Endothelial cell of umbilical vein (primary cell): ENCODE measurements at regions not wholly inside any gene's neighbourhood (a gene's known extent, or its start where the extent isn't known, plus 50 kb on each side); places are given as distances from the start of the nearest gene placed in this dataset.

Experiments used
- BruUV-seq: library from RNA; stranded (reverse); fragments of 400-500 nt; replicated peaks from 2 replicates; lab custom pipeline; 2021; lab: Mats Ljungman, UMichigan
- CTCF ChIA-PET: fragments of 300-600, 350-600 bp; sonication (Branson Sonifier 250); formaldehyde crosslinking; loops from one replicate; lab custom pipeline; 2021; ENCODE audit warnings: antibody characterized with exemption, inconsistent platforms; lab: Charles Lee
- POLR2A ChIA-PET: fragments of 300-600, 350-600 bp; sonication (Branson Sonifier 250); formaldehyde crosslinking; loops from one replicate; lab custom pipeline; 2021; ENCODE audit warnings: antibody characterized with exemption, inconsistent platforms; lab: Charles Lee
- DNase-seq: peaks from one replicate; pipeline ENCODE4 v3.0.0-alpha.2; 2011; ENCODE audit warnings: low read depth, low spot score
- FAIRE-seq: peaks from 2 replicates; lab custom pipeline; 2011; peaks lifted over from hg19 to GRCh38; lab: Jason Lieb, UNC
- H2AFZ ChIP-seq: 2 replicates; pipeline ENCODE4 v1.6.0; 2012; ENCODE audit warnings: low read depth, low read length, control low read depth, inconsistent platforms
- H3K27ac ChIP-seq: 2 replicates; pipeline ENCODE4 v1.5.1; 2011; ENCODE audit warnings: low read depth, mild to moderate bottlenecking, control low read depth, low read length, moderate library complexity; ENCODE audit not compliant: insufficient read depth
- H3K27me3 ChIP-seq, 2 experiments: 2 replicates each; pipeline versions ENCODE4 v1.6.0 to v1.6.1; 2011; ENCODE audit warnings: low read length in 2 of 2, mixed read lengths in 1 of 2; ENCODE audit not compliant: control insufficient read depth in 2 of 2, insufficient read depth in 2 of 2
- H3K36me3 ChIP-seq, 2 experiments: 2 replicates in 1 of 2; 3 replicates in 1 of 2; pipeline ENCODE4 v1.5.1; 2011; ENCODE audit warnings: low read length in 2 of 2, mild to moderate bottlenecking in 1 of 2, moderate library complexity in 1 of 2; ENCODE audit not compliant: control insufficient read depth in 2 of 2, insufficient read depth in 2 of 2; ENCODE audit errors: extremely low read depth in 1 of 2
- H3K4me1 ChIP-seq: 3 replicates; pipeline ENCODE4 v1.5.1; 2011; ENCODE audit warnings: mild to moderate bottlenecking, low read length; ENCODE audit not compliant: control insufficient read depth, insufficient read depth; ENCODE audit errors: extremely low read depth
- H3K4me2 ChIP-seq: 2 replicates; pipeline ENCODE4 v1.6.1; 2011; ENCODE audit warnings: low read length, control low read depth, mixed read lengths; ENCODE audit not compliant: insufficient read depth
- H3K4me3 ChIP-seq, 3 experiments: fragments of 200-600 bp in 1 of 3; sonication (generic), shearing (Covaris generic) in 1 of 3; replicated peaks in 1 of 3; 2 replicates each; pipeline ENCODE4 v1.5.1; 2011 to 2016; ENCODE audit warnings: control low read depth in 3 of 3, low read length in 3 of 3, mild to moderate bottlenecking in 2 of 3, inconsistent platforms in 1 of 3, low read depth in 1 of 3, moderate library complexity in 1 of 3; ENCODE audit not compliant: insufficient read depth in 1 of 3
- H3K79me2 ChIP-seq: 2 replicates; pipeline ENCODE4 v1.6.0; 2012; ENCODE audit warnings: low read length, inconsistent platforms; ENCODE audit not compliant: control insufficient read depth, insufficient read depth
- H3K9ac ChIP-seq: replicated peaks from 2 replicates; pipeline ENCODE3; 2011; ENCODE audit warnings: low read length, control low read depth; ENCODE audit not compliant: insufficient read depth; ENCODE audit errors: extremely low read depth
- H3K9me1 ChIP-seq: replicated peaks from 3 replicates; pipeline ENCODE4 v1.6.0; 2011; ENCODE audit warnings: mild to moderate bottlenecking, low read length; ENCODE audit not compliant: control insufficient read depth, insufficient read depth; ENCODE audit errors: extremely low read depth
- H3K9me3 ChIP-seq: replicated peaks from 2 replicates; pipeline ENCODE4 v1.5.1; 2012; ENCODE audit warnings: low read length, inconsistent platforms; ENCODE audit not compliant: control insufficient read depth, insufficient read depth
- H4K20me1 ChIP-seq: replicated peaks from 2 replicates; pipeline ENCODE3; 2011; ENCODE audit warnings: mild to moderate bottlenecking, low read length; ENCODE audit not compliant: control insufficient read depth, insufficient read depth; ENCODE audit errors: extremely low read depth
- EZH2 ChIP-seq: IDR thresholded peaks from 2 replicates; pipeline ENCODE4 v1.6.1; 2012; ENCODE audit warnings: borderline replicate concordance, low read depth, mild to moderate bottlenecking, moderate library complexity, low read length, inconsistent platforms; ENCODE audit not compliant: severe bottlenecking
- FOS ChIP-seq: IDR thresholded peaks from 2 replicates; pipeline ENCODE4 v1.6.1; 2011; ENCODE audit warnings: mild to moderate bottlenecking, low read length, moderate library complexity, borderline replicate concordance; ENCODE audit not compliant: insufficient read depth
- GATA2 ChIP-seq: IDR thresholded peaks from 2 replicates; pipeline ENCODE4 v1.7.0; 2011; ENCODE audit warnings: low read depth, mild to moderate bottlenecking, moderate library complexity, mixed read lengths, low read length; ENCODE audit not compliant: insufficient read length, insufficient read depth
- JUN ChIP-seq: IDR thresholded peaks from 2 replicates; pipeline ENCODE4 v1.6.1; 2011; ENCODE audit warnings: borderline replicate concordance, low read depth; ENCODE audit not compliant: insufficient read length, insufficient read depth
- MAX ChIP-seq: IDR thresholded peaks from 2 replicates; pipeline ENCODE4 v1.6.1; 2011; ENCODE audit not compliant: insufficient read depth, insufficient read length
- MYC ChIP-seq: IDR thresholded peaks from one replicate; pipeline ENCODE4 v1.6.1; 2011; ENCODE audit warnings: mild to moderate bottlenecking, low read depth, low read length
- POLR2A ChIP-seq: IDR thresholded peaks from 2 replicates; pipeline ENCODE4 v1.6.1; 2012; ENCODE audit warnings: low read depth, mild to moderate bottlenecking, control low read depth, low read length
- POLR2AphosphoS5 ChIP-seq: IDR thresholded peaks from 2 replicates; pipeline ENCODE4 v1.6.1; 2012; ENCODE audit warnings: low read depth, mild to moderate bottlenecking, control low read depth, low read length, moderate library complexity; ENCODE audit not compliant: insufficient read depth
- dilution Hi-C: fragments of 300-500 bp; cut with MboI; formaldehyde crosslinking; loops from one replicate; pipeline ENCODE4 v1.15.0; 2019; ENCODE audit warnings: low sequenced_read_pairs; ENCODE audit not compliant: extremely low pct_ligation_motif_present
- intact Hi-C: fragments of 100-400 bp; cut with micrococcal nuclease; formaldehyde crosslinking; loops from one replicate; pipeline ENCODE4 v1.10.0; 2022
- TF ChIP-seq, protein P1 (sequence below), 2 donors: IDR thresholded peaks; 1 replicate in 1 of 2; 2 replicates in 1 of 2; pipeline ENCODE4 v1.5.1; 2011; ENCODE audit warnings: low read length in 2 of 2, mild to moderate bottlenecking in 2 of 2, moderate library complexity in 2 of 2, control low read depth in 1 of 2, inconsistent platforms in 1 of 2, low read depth in 1 of 2; ENCODE audit not compliant: insufficient read depth in 1 of 2; ENCODE audit errors: extremely low read depth in 1 of 2

DNA sequence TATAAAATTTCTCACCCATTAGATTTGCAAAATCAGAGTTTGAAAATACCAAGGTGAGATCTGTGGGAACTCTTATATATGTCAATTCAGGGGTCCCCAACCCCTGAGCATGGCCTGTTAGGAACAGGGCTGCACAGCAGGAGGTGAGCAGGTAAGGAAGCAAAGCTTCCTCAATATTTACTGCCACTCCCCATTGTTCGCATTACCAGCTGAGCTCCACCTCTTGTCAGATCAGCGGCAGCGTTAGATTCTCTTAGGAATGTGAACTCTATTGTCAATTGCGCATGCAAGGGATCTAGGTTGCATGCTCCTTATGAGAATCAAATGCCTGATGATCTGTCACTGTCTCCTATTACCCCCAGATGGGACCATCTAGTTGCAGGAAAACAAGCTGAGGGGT lies 376.6 kb downstream of the LMO4 start:
- BruUV-seq, result no TSS peak
- Histone ChIP-seq H3K27me3 (no peaks in the 10 kb centered on the region), H3K4me1 (no peaks in the 10 kb centered on the region), H3K4me3 (no peak overlapping the region), H3K36me3 (no peaks in the 10 kb centered on the region), H3K9me3 (no peaks in the 10 kb centered on the region), H3K9ac (no peak overlapping the region), H2AFZ (no peak overlapping the region), H3K79me2 (no peaks in the 10 kb centered on the region), H3K9me1 (no peaks in the 10 kb centered on the region), H4K20me1 (no peaks in the 10 kb centered on the region), H3K4me2 (no peak overlapping the region), H3K27ac (no peak overlapping the region)
- FAIRE-seq (no peak), DNase-seq (no peak)
- POLR2A ChIA-PET, result no interaction called here
- intact Hi-C loops (no loop called here), dilution Hi-C loops (no loop called here)
- TF ChIP-seq MAX (no peak), POLR2AphosphoS5 (no peak), JUN (no peak), MYC (no peak), FOS (no peak), EZH2 (no peak), GATA2 (no peak), POLR2A (no peak)
- TF ChIP-seq, protein P1, sequence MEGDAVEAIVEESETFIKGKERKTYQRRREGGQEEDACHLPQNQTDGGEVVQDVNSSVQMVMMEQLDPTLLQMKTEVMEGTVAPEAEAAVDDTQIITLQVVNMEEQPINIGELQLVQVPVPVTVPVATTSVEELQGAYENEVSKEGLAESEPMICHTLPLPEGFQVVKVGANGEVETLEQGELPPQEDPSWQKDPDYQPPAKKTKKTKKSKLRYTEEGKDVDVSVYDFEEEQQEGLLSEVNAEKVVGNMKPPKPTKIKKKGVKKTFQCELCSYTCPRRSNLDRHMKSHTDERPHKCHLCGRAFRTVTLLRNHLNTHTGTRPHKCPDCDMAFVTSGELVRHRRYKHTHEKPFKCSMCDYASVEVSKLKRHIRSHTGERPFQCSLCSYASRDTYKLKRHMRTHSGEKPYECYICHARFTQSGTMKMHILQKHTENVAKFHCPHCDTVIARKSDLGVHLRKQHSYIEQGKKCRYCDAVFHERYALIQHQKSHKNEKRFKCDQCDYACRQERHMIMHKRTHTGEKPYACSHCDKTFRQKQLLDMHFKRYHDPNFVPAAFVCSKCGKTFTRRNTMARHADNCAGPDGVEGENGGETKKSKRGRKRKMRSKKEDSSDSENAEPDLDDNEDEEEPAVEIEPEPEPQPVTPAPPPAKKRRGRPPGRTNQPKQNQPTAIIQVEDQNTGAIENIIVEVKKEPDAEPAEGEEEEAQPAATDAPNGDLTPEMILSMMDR (IDR thresholded peaks at IDR 0.05; ENCODE audit: extremely low read depth in 1 of 2, insufficient read depth in 1 of 2, low read depth in 1 of 2, low read length in 2 of 2), result no peak
- CTCF ChIA-PET, result no interaction called here
